Mesenchymal stem cell (in vitro differentiated cells and primary cell): ENCODE measurements at regions not wholly inside any gene's neighbourhood (a gene's known extent, or its start where the extent isn't known, plus 50 kb on each side); places are given as distances from the start of the nearest gene placed in this dataset.

Source experiments
- DNase-seq: peaks from one replicate; pipeline ENCODE4 v3.0.0-alpha.2; 2013
- H2AFZ ChIP-seq: one replicate; pipeline ENCODE4 v1.6.1; 2013; ENCODE audit warnings: low read depth, mild to moderate bottlenecking, control low read depth, inconsistent platforms, low read length, moderate library complexity
- H2AK5ac ChIP-seq: 2 replicates; pipeline ENCODE4 v1.6.1; 2013; ENCODE audit warnings: low read length, moderate library complexity, mild to moderate bottlenecking, inconsistent platforms; ENCODE audit not compliant: severe bottlenecking
- H2BK120ac ChIP-seq: one replicate; pipeline ENCODE4 v1.6.1; 2013; ENCODE audit warnings: low read depth, mild to moderate bottlenecking, inconsistent platforms, low read length, moderate library complexity
- H2BK12ac ChIP-seq, 2 experiments: one replicate each; pipeline ENCODE4 v1.6.1; 2013; ENCODE audit warnings: inconsistent platforms in 2 of 2, low read length in 2 of 2, mild to moderate bottlenecking in 2 of 2, moderate library complexity in 2 of 2, control low read depth in 1 of 2
- H2BK15ac ChIP-seq: one replicate; pipeline ENCODE4 v1.6.1; 2013; ENCODE audit warnings: mild to moderate bottlenecking, low read depth, inconsistent platforms; ENCODE audit not compliant: poor library complexity, severe bottlenecking
- H2BK5ac ChIP-seq: 2 replicates; pipeline ENCODE4 v1.6.1; 2013; ENCODE audit warnings: low read depth, mild to moderate bottlenecking, low read length, control low read depth, inconsistent platforms; ENCODE audit not compliant: poor library complexity, severe bottlenecking
- H3K14ac ChIP-seq, 2 experiments: one replicate each; pipeline ENCODE4 v1.6.1; 2013; ENCODE audit warnings: inconsistent platforms in 2 of 2, low read length in 2 of 2, control low read depth in 1 of 2, mild to moderate bottlenecking in 1 of 2, moderate library complexity in 1 of 2
- H3K18ac ChIP-seq, 2 experiments: one replicate each; pipeline ENCODE4 v1.6.1; 2013; ENCODE audit warnings: inconsistent platforms in 2 of 2, low read length in 2 of 2, control low read depth in 1 of 2, low read depth in 1 of 2, mild to moderate bottlenecking in 1 of 2
- H3K23ac ChIP-seq, 2 experiments: one replicate each; pipeline ENCODE4 v1.6.1; 2013; ENCODE audit warnings: inconsistent platforms in 2 of 2, low read length in 2 of 2, mild to moderate bottlenecking in 2 of 2, moderate library complexity in 2 of 2, control low read depth in 1 of 2
- H3K27ac ChIP-seq: 2 replicates; pipeline ENCODE4 v1.5.1; 2013; ENCODE audit warnings: mild to moderate bottlenecking, moderate library complexity, low read length, control low read depth, inconsistent platforms; ENCODE audit not compliant: poor library complexity, severe bottlenecking
- H3K27me3 ChIP-seq, 2 experiments: 2 replicates each; pipeline versions ENCODE4 v1.6.1 to v1.7.0; 2013; ENCODE audit warnings: low read length in 2 of 2, mild to moderate bottlenecking in 2 of 2, moderate library complexity in 2 of 2, control low read depth in 1 of 2, inconsistent platforms in 1 of 2; ENCODE audit not compliant: control insufficient read depth in 1 of 2, insufficient read depth in 1 of 2
- H3K36me3 ChIP-seq, 2 experiments: 2 replicates each; pipeline versions ENCODE4 v1.6.1 to v1.7.0; 2013; ENCODE audit warnings: low read length in 2 of 2, control low read depth in 1 of 2, inconsistent platforms in 1 of 2, low read depth in 1 of 2, mild to moderate bottlenecking in 1 of 2; ENCODE audit not compliant: insufficient read depth in 2 of 2, control insufficient read depth in 1 of 2
- H3K4ac ChIP-seq, 2 experiments: one replicate each; pipeline ENCODE4 v1.6.1; 2013; ENCODE audit warnings: inconsistent platforms in 2 of 2, low read length in 2 of 2, mild to moderate bottlenecking in 2 of 2, moderate library complexity in 2 of 2, control low read depth in 1 of 2, low read depth in 1 of 2
- H3K4me1 ChIP-seq: 2 replicates; pipeline ENCODE4 v1.6.1; 2013; ENCODE audit warnings: low read depth, low read length, control low read depth; ENCODE audit not compliant: control insufficient read depth, insufficient read depth
- H3K4me2 ChIP-seq: 2 replicates; pipeline ENCODE4 v1.6.1; 2013; ENCODE audit warnings: low read length, mild to moderate bottlenecking, inconsistent platforms; ENCODE audit not compliant: poor library complexity, severe bottlenecking
- H3K4me3 ChIP-seq, 2 experiments: 2 replicates each; pipeline versions ENCODE4 v1.5.1 to v1.7.0; 2013; ENCODE audit warnings: low read length in 2 of 2, mild to moderate bottlenecking in 2 of 2, control low read depth in 1 of 2, low read depth in 1 of 2; ENCODE audit not compliant: insufficient read depth in 1 of 2
- H3K79me1 ChIP-seq: replicated peaks from 2 replicates; pipeline ENCODE4 v1.6.1; 2013; ENCODE audit warnings: mild to moderate bottlenecking, control low read depth, low read length, inconsistent platforms; ENCODE audit not compliant: poor library complexity, severe bottlenecking
- H3K9ac ChIP-seq: 2 replicates; pipeline ENCODE4 v1.7.0; 2013; ENCODE audit warnings: mild to moderate bottlenecking, low read length, moderate library complexity
- H3K9me3 ChIP-seq: 2 replicates; pipeline ENCODE4 v1.7.0; 2013; ENCODE audit warnings: mild to moderate bottlenecking, low read length; ENCODE audit not compliant: control insufficient read depth
- H4K8ac ChIP-seq: one replicate; pipeline ENCODE4 v1.6.1; 2013; ENCODE audit warnings: inconsistent platforms, mild to moderate bottlenecking, low read length, moderate library complexity
- H4K91ac ChIP-seq: one replicate; pipeline ENCODE4 v1.6.1; 2013; ENCODE audit warnings: mild to moderate bottlenecking, low read length, inconsistent platforms
- WGBS: methylation state at CpG from one replicate; pipeline ENCODE4 v1.1.7; 2013; ENCODE audit warnings: mixed read lengths; 5-methylcytosine and 5-hydroxymethylcytosine counted together

DNA sequence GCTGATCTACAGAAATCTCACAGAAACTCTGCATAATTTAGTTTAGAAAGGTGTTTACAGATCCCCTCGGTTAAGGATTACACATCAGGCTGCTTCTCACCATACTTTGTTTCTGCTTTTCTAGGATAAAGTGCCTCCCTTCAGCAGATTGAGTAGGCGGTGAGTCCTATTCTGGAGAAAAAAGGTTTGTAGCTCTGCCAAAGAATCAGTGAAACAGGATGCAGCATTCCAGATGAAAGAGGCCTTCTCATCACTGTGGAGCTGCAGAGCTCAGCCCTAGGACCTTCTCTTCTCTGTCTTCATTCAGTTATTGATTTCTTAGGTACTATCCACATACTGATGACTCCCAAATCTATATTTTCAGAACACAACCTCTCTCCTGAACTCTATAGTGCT, 155.5 kb upstream of the KRR1 start:
- no peak overlapping the region for H2BK120ac ChIP-seq
- peak overlapping the region in 1 of 2 experiments; percentile 51 for H3K4ac ChIP-seq
- peak overlapping the region; percentile 94 for H2AK5ac ChIP-seq
- peak overlapping the region; percentile 79 for H3K9ac ChIP-seq
- peak overlapping the region; percentile 54 for H3K27ac ChIP-seq
- peaks cover 2% of the 10 kb centered on the region for H3K4me1 ChIP-seq
- H3K18ac ChIP-seq, result peak overlapping the region in 1 of 2 experiments; percentile 12
- no peak overlapping the region for H4K91ac ChIP-seq
- H2AFZ ChIP-seq, result no peak overlapping the region
- H3K36me3 ChIP-seq, result no peaks in the 10 kb centered on the region
- H3K4me3 ChIP-seq, result peak overlapping the region in 1 of 2 experiments; percentile 16
- H3K23ac ChIP-seq, result no peak overlapping the region
- WGBS, result 57% methylated on average over 2 of the region's 2 CpGs
- H3K79me1 ChIP-seq, result no peaks in the 10 kb centered on the region
- no peak overlapping the region for H2BK12ac ChIP-seq
- H4K8ac ChIP-seq, result no peak overlapping the region
- no peak overlapping the region for H2BK5ac ChIP-seq
- no peak overlapping the region for H2BK15ac ChIP-seq
- H3K14ac ChIP-seq, result no peak overlapping the region
- H3K27me3 ChIP-seq, result no peaks in the 10 kb centered on the region
- H3K9me3 ChIP-seq, result no peaks in the 10 kb centered on the region
- no peak overlapping the region for H3K4me2 ChIP-seq
- DNase-seq, result peak; percentile 43

DNA sequence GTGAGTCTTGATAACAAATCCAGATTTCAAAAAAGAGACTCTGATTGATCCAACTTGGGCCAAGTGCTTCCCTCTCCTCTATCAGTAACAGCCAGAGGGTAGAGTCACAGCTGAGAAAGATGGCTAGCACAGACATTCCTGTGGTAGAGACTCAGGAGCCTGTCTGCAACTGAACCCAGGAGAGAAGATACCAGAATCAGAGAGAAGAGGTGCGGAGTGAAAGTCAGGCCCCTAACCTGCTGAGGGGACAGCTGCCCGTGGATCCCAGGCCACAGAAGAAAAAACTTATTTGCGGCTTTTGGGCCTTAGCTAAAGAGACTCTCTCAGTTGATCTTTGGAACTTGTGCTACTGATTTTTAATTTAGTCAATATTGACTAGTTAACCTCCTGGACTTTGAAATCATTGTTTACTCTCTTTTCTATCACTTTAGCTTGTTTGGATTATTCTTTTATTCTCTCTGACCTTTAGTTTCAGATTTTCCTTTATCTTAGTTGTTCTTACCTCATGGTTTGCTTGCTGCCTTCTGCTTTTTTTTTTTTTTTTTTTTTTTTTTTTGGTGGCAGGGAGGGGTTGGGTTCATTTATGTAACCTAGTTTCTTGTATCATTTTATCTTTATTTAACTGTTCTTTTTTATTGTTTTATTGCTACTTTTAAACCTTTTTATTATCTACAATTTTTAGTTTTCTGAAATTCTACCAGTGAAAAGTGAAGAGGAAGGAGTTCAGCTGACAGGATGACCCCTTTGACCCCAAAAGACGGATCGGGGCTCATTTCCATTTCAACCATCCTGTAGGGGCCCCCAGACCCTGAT, 154.9 kb upstream of the KRR1 start:
- peak overlapping the region in 1 of 2 experiments; percentile 65 for H3K4ac ChIP-seq
- peak; percentile 65 for DNase-seq
- WGBS, result 49% methylated on average over 4 of the region's 5 CpGs
- no peaks in the 10 kb centered on the region for H3K36me3 ChIP-seq
- peak overlapping the region; percentile 79 for H3K9ac ChIP-seq
- H3K27me3 ChIP-seq, result no peaks in the 10 kb centered on the region
- H3K4me2 ChIP-seq, result no peak overlapping the region
- H2BK120ac ChIP-seq, result no peak overlapping the region
- no peak overlapping the region for H3K23ac ChIP-seq
- H4K91ac ChIP-seq, result peak overlapping the region; percentile 11
- H3K4me1 ChIP-seq, result peaks cover 2% of the 10 kb centered on the region
- peak overlapping the region in 1 of 2 experiments; percentile 16 for H3K4me3 ChIP-seq
- no peaks in the 10 kb centered on the region for H3K79me1 ChIP-seq
- H3K14ac ChIP-seq, result no peak overlapping the region
- H2BK5ac ChIP-seq, result no peak overlapping the region
- no peak overlapping the region for H2AFZ ChIP-seq
- H3K9me3 ChIP-seq, result no peaks in the 10 kb centered on the region
- peak overlapping the region; percentile 67 for H3K27ac ChIP-seq
- H2AK5ac ChIP-seq, result peak overlapping the region; percentile 94
- peak overlapping the region in 1 of 2 experiments; percentile 15 for H2BK12ac ChIP-seq
- H3K18ac ChIP-seq, result peak overlapping the region in 1 of 2 experiments; percentile 28
- no peak overlapping the region for H4K8ac ChIP-seq
- H2BK15ac ChIP-seq, result peak overlapping the region; percentile 80

GRCh38 chr12:75665216-75665615, 153.8 kb upstream of the KRR1 start:
- Histone ChIP-seq H3K9me3 (no peaks in the 10 kb centered on the region), H3K4ac (no peak overlapping the region), H3K36me3 (no peaks in the 10 kb centered on the region), H3K27ac (no peak overlapping the region), H2AK5ac (no peak overlapping the region), H3K23ac (no peak overlapping the region), H3K27me3 (no peaks in the 10 kb centered on the region), H2AFZ (no peak overlapping the region), H3K9ac (no peak overlapping the region), H3K79me1 (no peaks in the 10 kb centered on the region), H2BK120ac (no peak overlapping the region), H3K4me1 (peaks cover 2% of the 10 kb centered on the region), H3K4me3 (no peak overlapping the region), H4K91ac (no peak overlapping the region), H3K18ac (peak overlapping the region in 1 of 2 experiments; percentile 70), H2BK15ac (no peak overlapping the region), H3K4me2 (no peak overlapping the region), H4K8ac (no peak overlapping the region), H2BK12ac (no peak overlapping the region), H3K14ac (no peak overlapping the region), H2BK5ac (no peak overlapping the region)
- WGBS, result 10% methylated on average over 2 of the region's 2 CpGs
- peak; percentile 80 for DNase-seq

- no peak overlapping the region for H2BK5ac ChIP-seq
- H3K4ac ChIP-seq, result no peak overlapping the region
- H4K91ac ChIP-seq, result no peak overlapping the region
- H2BK12ac ChIP-seq, result peak overlapping the region in 1 of 2 experiments; percentile 71
- H3K14ac ChIP-seq, result no peak overlapping the region
- peak; percentile 16 for DNase-seq
- H3K23ac ChIP-seq, result no peak overlapping the region
- no peaks in the 10 kb centered on the region for H3K36me3 ChIP-seq
- no peak overlapping the region for H3K4me3 ChIP-seq
- no peaks in the 10 kb centered on the region for H3K27me3 ChIP-seq
- H3K79me1 ChIP-seq, result no peaks in the 10 kb centered on the region
- no peak overlapping the region for H4K8ac ChIP-seq
- H3K4me2 ChIP-seq, result no peak overlapping the region
- H2BK120ac ChIP-seq, result no peak overlapping the region
- no peak overlapping the region for H3K18ac ChIP-seq
- 58% methylated on average over 2 of the region's 2 CpGs for WGBS
- H2BK15ac ChIP-seq, result no peak overlapping the region
- H2AK5ac ChIP-seq, result peak overlapping the region; percentile 35
- H3K9me3 ChIP-seq, result no peaks in the 10 kb centered on the region
- peak overlapping the region; percentile 50 for H3K27ac ChIP-seq
- no peak overlapping the region for H3K9ac ChIP-seq
- H2AFZ ChIP-seq, result no peak overlapping the region
- H3K4me1 ChIP-seq, result peaks cover 2% of the 10 kb centered on the region
Observed at GRCh38 chr12:75662511-75663159, 151.2 kb upstream of the KRR1 start.
